HEK293 (cell line): ENCODE measurements at regions not wholly inside any gene's neighbourhood (a gene's known extent, or its start where the extent isn't known, plus 50 kb on each side); places are given as distances from the start of the nearest gene placed in this dataset.

Experiments
- CTCF ChIA-PET: fragments of 350-600 bp; formaldehyde crosslinking; extraction: SDS; loops from one replicate; lab custom pipeline; 2021; ENCODE audit warnings: antibody characterized with exemption; lab: Yijun Ruan, JAX
- POLR2A ChIA-PET: fragments of 300-600 bp; formaldehyde crosslinking; extraction: SDS; loops from one replicate; lab custom pipeline; 2020; ENCODE audit warnings: antibody characterized with exemption, inconsistent platforms; lab: Yijun Ruan, JAX
- H3K27ac ChIP-seq: fragments of 200-500 bp; sonication (Bioruptor generic); 2 replicates; pipeline ENCODE4 v1.5.1; 2014; ENCODE audit warnings: low read depth, low read length, control low read depth, inconsistent platforms; ENCODE audit errors: extremely low read depth
- H3K36me3 ChIP-seq, 2 experiments: fragments of 200-500 bp in 1 of 2; sonication (Bioruptor generic) in 1 of 2; 1 replicate in 1 of 2; 2 replicates in 1 of 2; pipeline ENCODE4 v1.5.1; 2014 to 2017; ENCODE audit warnings: inconsistent platforms in 2 of 2, low read length in 2 of 2; ENCODE audit not compliant: control insufficient read depth in 2 of 2, insufficient read depth in 1 of 2
- H3K4me1 ChIP-seq: fragments of 200-500 bp; sonication (Bioruptor generic); 2 replicates; pipeline ENCODE4 v1.5.1; 2014; ENCODE audit warnings: mild to moderate bottlenecking, low read length, inconsistent platforms; ENCODE audit not compliant: control insufficient read depth, insufficient read depth
- H3K4me3 ChIP-seq: 2 replicates; pipeline ENCODE4 v1.5.1; 2011; ENCODE audit warnings: low read depth, mild to moderate bottlenecking, control low read depth, low read length, moderate library complexity
- H3K9me3 ChIP-seq: fragments of 200-500 bp; sonication (Bioruptor generic); 2 replicates; pipeline ENCODE4 v1.5.1; 2014; ENCODE audit warnings: low read depth, low read length, inconsistent platforms; ENCODE audit not compliant: control insufficient read depth, insufficient read depth
- BCL11A ChIP-seq: fragments of 450-650 bp; formaldehyde crosslinking; IDR thresholded peaks from 2 replicates; pipeline ENCODE4 v1.5.1; 2016; ENCODE audit warnings: low read depth, missing biosample characterization, missing genetic modification characterization
- EGR2 ChIP-seq: fragments of 450-650 bp; formaldehyde crosslinking; IDR thresholded peaks from 2 replicates; pipeline ENCODE4 v1.5.1; 2016; ENCODE audit warnings: low read depth, missing biosample characterization, missing genetic modification characterization
- GLIS1 ChIP-seq: fragments of 450-650 bp; formaldehyde crosslinking; IDR thresholded peaks from 2 replicates; pipeline ENCODE4 v1.5.1; 2016; ENCODE audit warnings: missing biosample characterization, missing genetic modification characterization
- PRDM10 ChIP-seq: fragments of 450-650 bp; formaldehyde crosslinking; IDR thresholded peaks from 2 replicates; pipeline ENCODE4 v1.5.1; 2016; ENCODE audit warnings: missing biosample characterization, missing genetic modification characterization
- SCRT2 ChIP-seq: fragments of 450-650 bp; formaldehyde crosslinking; IDR thresholded peaks from 2 replicates; pipeline ENCODE4 v1.5.1; 2016; ENCODE audit warnings: missing biosample characterization, missing genetic modification characterization
- ZNF146 ChIP-seq: fragments of 450-650 bp; formaldehyde crosslinking; IDR thresholded peaks from 2 replicates; pipeline ENCODE4 v1.5.1; 2016; ENCODE audit warnings: missing biosample characterization, missing genetic modification characterization
- ZNF157 ChIP-seq: fragments of 450-650 bp; formaldehyde crosslinking; IDR thresholded peaks from 2 replicates; pipeline ENCODE4 v1.5.1; 2016; ENCODE audit warnings: missing biosample characterization, missing genetic modification characterization
- ZNF24 ChIP-seq: fragments of 450-650 bp; formaldehyde crosslinking; IDR thresholded peaks from 2 replicates; pipeline ENCODE4 v1.5.1; 2016; ENCODE audit warnings: missing biosample characterization, missing genetic modification characterization
- ZNF266 ChIP-seq: fragments of 450-650 bp; formaldehyde crosslinking; IDR thresholded peaks from 2 replicates; pipeline ENCODE4 v1.5.1; 2016; ENCODE audit warnings: missing biosample characterization, missing genetic modification characterization, low read depth
- ZNF292 ChIP-seq: fragments of 450-650 bp; formaldehyde crosslinking; IDR thresholded peaks from 2 replicates; pipeline ENCODE4 v1.5.1; 2016; ENCODE audit warnings: low read depth, missing biosample characterization, missing genetic modification characterization, borderline replicate concordance
- ZNF404 ChIP-seq: fragments of 450-650 bp; formaldehyde crosslinking; IDR thresholded peaks from 2 replicates; pipeline ENCODE4 v1.5.1; 2017; ENCODE audit warnings: missing biosample characterization, missing genetic modification characterization
- ZNF501 ChIP-seq: fragments of 450-650 bp; formaldehyde crosslinking; IDR thresholded peaks from 2 replicates; pipeline ENCODE4 v1.5.1; 2016; ENCODE audit warnings: missing biosample characterization, missing genetic modification characterization
- ZNF518A ChIP-seq: fragments of 450-650 bp; formaldehyde crosslinking; conservative IDR thresholded peaks from 2 replicates; pipeline ENCODE4 v1.5.1; 2016; ENCODE audit warnings: low read depth, missing biosample characterization, missing genetic modification characterization
- ZNF555 ChIP-seq: fragments of 450-650 bp; formaldehyde crosslinking; conservative IDR thresholded peaks from 2 replicates; pipeline ENCODE4 v1.5.1; 2017; ENCODE audit warnings: missing biosample characterization, mild to moderate bottlenecking, missing genetic modification characterization, inconsistent platforms
- ZNF692 ChIP-seq: fragments of 450-650 bp; formaldehyde crosslinking; IDR thresholded peaks from 2 replicates; pipeline ENCODE4 v1.5.1; 2016; ENCODE audit warnings: missing biosample characterization, missing genetic modification characterization
- ZNF701 ChIP-seq: fragments of 450-650 bp; formaldehyde crosslinking; IDR thresholded peaks from 2 replicates; pipeline ENCODE4 v1.5.1; 2016; ENCODE audit warnings: missing biosample characterization, missing genetic modification characterization
- ZNF792 ChIP-seq: fragments of 450-650 bp; formaldehyde crosslinking; IDR thresholded peaks from 2 replicates; pipeline ENCODE4 v1.5.1; 2016; ENCODE audit warnings: missing biosample characterization, missing genetic modification characterization

- CTCF ChIA-PET, result interaction anchor here (0.6 to 0.8 kb wide), 2 partner anchors 39 to 213 kb away, joined by 3 to 4 read pairs; no protein-coding TSS in a partner anchor
- H3K4me1 ChIP-seq, result no peaks in the 10 kb centered on the region
- TF ChIP-seq EGR2, result no peak
- TF ChIP-seq ZNF701, result no peak
- no peak for TF ChIP-seq SCRT2 (tag by site-specific recombination)
- TF ChIP-seq ZNF292 (tag by site-specific recombination), result no peak
- no peak for TF ChIP-seq ZNF157
- no peak for TF ChIP-seq ZNF792 (tag by site-specific recombination)
- no peak for TF ChIP-seq ZNF24
- no peak for TF ChIP-seq ZNF266
- no peak for TF ChIP-seq ZNF146
- no peak for TF ChIP-seq PRDM10 (tag by site-specific recombination)
- no peak for TF ChIP-seq ZNF404
- TF ChIP-seq ZNF555 (tag by site-specific recombination), result no peak
- TF ChIP-seq ZNF692, result no peak
- no peak for TF ChIP-seq GLIS1 (tag by site-specific recombination)
- TF ChIP-seq BCL11A (tag by site-specific recombination), result no peak
- TF ChIP-seq ZNF518A (tag by site-specific recombination), result no peak
- no peak for TF ChIP-seq ZNF501 (tag by site-specific recombination)
- TF ChIP-seq, all 188 proteins: peak for 0
- H3K9me3 ChIP-seq, result no peaks in the 10 kb centered on the region
- no peak overlapping the region for H3K4me3 ChIP-seq
- no peaks in the 10 kb centered on the region for H3K36me3 ChIP-seq
- H3K27ac ChIP-seq, result no peak overlapping the region
- POLR2A ChIA-PET, result no interaction called here
Observed at GRCh38 chr2:75277111-75277510, 77.8 kb upstream of the TACR1 start.
